ENCODE measurements at regions not wholly inside any gene's neighbourhood (a gene's known extent, or its start where the extent isn't known, plus 50 kb on each side); places are given as distances from the start of the nearest gene placed in this dataset.

DNA sequence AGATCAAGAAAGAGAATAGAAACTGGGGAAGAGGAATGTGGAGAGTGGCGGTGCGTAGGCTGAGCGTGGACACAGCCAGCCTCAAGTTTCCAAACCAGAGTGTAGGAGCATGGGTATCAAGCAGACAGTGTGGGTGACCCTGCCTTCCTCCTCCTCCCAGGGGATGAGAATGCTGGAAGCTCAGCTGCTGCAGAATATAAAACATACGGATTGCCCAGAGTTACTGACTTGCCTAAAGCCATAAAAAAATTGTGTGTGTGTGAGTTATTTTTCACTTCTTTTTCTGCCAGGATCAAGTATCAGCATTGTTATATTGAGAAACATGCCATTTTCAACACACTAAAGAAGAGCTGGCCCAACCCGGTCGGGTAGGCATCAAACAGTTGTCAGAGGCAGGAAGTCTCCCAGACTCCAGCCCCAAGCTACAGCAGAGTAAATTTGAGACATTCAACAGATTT is 333.3 kb upstream of the ACVR2A start:
- DNase-seq (ENCODE audit: low spot score), result no peak
- peaks cover 21% of the 10 kb centered on the region for H3K4me1 Mint-ChIP-seq (ENCODE audit: low read depth)
- H3K27ac Mint-ChIP-seq (ENCODE audit: unreplicated experiment), result peak overlapping the region; percentile 84
- H3K36me3 Mint-ChIP-seq (ENCODE audit: low read depth), result peaks cover under 1% of the 10 kb centered on the region
- no peaks in the 10 kb centered on the region for H3K9me3 Mint-ChIP-seq (ENCODE audit: low read depth)
- TF ChIP-seq, protein P1, sequence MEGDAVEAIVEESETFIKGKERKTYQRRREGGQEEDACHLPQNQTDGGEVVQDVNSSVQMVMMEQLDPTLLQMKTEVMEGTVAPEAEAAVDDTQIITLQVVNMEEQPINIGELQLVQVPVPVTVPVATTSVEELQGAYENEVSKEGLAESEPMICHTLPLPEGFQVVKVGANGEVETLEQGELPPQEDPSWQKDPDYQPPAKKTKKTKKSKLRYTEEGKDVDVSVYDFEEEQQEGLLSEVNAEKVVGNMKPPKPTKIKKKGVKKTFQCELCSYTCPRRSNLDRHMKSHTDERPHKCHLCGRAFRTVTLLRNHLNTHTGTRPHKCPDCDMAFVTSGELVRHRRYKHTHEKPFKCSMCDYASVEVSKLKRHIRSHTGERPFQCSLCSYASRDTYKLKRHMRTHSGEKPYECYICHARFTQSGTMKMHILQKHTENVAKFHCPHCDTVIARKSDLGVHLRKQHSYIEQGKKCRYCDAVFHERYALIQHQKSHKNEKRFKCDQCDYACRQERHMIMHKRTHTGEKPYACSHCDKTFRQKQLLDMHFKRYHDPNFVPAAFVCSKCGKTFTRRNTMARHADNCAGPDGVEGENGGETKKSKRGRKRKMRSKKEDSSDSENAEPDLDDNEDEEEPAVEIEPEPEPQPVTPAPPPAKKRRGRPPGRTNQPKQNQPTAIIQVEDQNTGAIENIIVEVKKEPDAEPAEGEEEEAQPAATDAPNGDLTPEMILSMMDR (IDR thresholded peaks at IDR 0.05), result no peak
- peak overlapping the region; percentile 57 for H3K4me3 Mint-ChIP-seq (ENCODE audit: unreplicated experiment)
- no peaks in the 10 kb centered on the region for H3K27me3 Mint-ChIP-seq (ENCODE audit: low read depth)

DNA sequence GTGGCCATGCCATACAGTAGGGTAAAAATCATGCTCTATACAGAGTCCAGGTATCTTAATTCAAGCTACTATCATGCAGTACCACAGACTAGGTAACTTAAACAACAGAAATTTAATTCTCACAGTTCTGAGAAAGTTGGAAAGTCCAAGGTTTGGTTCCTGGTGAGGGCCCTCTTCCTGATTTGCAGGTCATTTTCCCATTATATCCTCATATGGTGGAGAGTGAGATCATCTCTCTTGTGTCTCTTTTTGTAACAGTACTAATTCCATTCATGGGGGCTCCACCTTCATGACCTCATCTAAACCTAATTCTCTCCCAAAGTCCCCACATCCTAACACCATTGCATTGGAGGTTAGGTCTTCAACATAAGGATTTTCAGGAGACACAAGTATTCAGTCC is 335.0 kb upstream of the ACVR2A start:
- Mint-ChIP-seq H3K9me3 (ENCODE audit: low read depth) (no peaks in the 10 kb centered on the region), H3K4me1 (ENCODE audit: low read depth) (peaks cover 21% of the 10 kb centered on the region), H3K36me3 (ENCODE audit: low read depth) (no peaks in the 10 kb centered on the region), H3K27me3 (ENCODE audit: low read depth) (no peaks in the 10 kb centered on the region), H3K27ac (ENCODE audit: unreplicated experiment) (no peak overlapping the region), H3K4me3 (ENCODE audit: unreplicated experiment) (no peak overlapping the region)
- DNase-seq (ENCODE audit: low spot score), result no peak
- TF ChIP-seq, protein P1 (IDR thresholded peaks at IDR 0.05), result no peak

DNA sequence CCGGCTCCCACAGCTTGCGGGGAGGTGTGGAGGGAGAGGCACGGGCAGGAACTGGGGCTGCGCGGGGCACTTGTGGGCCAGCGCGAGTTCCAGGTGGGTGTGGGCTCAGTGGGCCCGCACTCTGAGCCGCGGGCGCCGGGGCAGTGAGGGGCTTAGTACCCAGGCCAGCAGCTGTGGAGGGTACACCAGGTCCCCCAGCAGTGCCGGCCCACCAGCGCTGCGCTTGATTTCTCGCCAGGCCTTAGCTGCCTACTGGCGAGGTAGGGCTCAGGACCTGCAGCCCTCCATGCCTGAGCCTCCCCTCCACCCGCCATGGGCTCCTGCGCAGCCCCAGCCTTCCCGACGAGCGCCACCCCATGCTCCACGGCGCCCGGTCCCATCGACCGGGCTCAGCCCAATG is 337.9 kb upstream of the ACVR2A start:
- TF ChIP-seq, protein P1 (IDR thresholded peaks at IDR 0.05), result no peak
- Mint-ChIP-seq H3K4me1 (ENCODE audit: low read depth) (peaks cover 12% of the 10 kb centered on the region), H3K27me3 (ENCODE audit: low read depth) (no peaks in the 10 kb centered on the region), H3K27ac (ENCODE audit: unreplicated experiment) (no peak overlapping the region), H3K9me3 (ENCODE audit: low read depth) (no peaks in the 10 kb centered on the region), H3K36me3 (ENCODE audit: low read depth) (no peaks in the 10 kb centered on the region), H3K4me3 (ENCODE audit: unreplicated experiment) (no peak overlapping the region)
- DNase-seq (ENCODE audit: low spot score), result no peak

DNA sequence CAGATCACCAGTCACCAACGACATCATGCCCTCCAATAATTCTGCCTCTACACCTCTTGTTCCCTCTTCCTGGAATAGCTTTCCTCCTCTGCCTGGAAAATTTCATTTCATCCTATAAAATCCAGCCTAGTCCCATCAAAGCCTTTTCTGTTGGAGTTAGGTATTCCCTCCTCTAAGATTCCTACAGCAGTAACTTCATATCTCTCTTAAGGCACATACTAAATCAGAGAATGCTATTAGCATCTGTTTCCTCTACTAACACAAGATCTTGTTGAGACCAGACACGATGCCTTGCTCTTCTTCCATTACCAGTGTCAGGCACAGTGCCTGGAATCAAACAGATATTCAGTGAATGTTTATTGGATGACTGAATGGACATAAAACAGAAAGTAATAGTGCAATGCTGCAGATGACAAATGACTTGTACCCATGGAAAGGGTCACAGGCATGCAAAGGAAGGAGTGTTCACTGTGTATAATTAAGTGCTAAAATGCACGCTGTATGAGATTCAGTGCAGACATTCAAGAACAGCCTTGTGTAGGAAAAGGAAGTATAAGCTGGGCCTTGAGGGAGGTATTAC is 342.0 kb upstream of the ACVR2A start:
- H3K9me3 Mint-ChIP-seq (ENCODE audit: low read depth), result no peaks in the 10 kb centered on the region
- no peaks in the 10 kb centered on the region for H3K4me1 Mint-ChIP-seq (ENCODE audit: low read depth)
- no peak for DNase-seq (ENCODE audit: low spot score)
- TF ChIP-seq, protein P1 (IDR thresholded peaks at IDR 0.05), result no peak
- no peaks in the 10 kb centered on the region for H3K36me3 Mint-ChIP-seq (ENCODE audit: low read depth)
- H3K27ac Mint-ChIP-seq (ENCODE audit: unreplicated experiment), result no peak overlapping the region
- no peak overlapping the region for H3K4me3 Mint-ChIP-seq (ENCODE audit: unreplicated experiment)
- no peaks in the 10 kb centered on the region for H3K27me3 Mint-ChIP-seq (ENCODE audit: low read depth)

DNA sequence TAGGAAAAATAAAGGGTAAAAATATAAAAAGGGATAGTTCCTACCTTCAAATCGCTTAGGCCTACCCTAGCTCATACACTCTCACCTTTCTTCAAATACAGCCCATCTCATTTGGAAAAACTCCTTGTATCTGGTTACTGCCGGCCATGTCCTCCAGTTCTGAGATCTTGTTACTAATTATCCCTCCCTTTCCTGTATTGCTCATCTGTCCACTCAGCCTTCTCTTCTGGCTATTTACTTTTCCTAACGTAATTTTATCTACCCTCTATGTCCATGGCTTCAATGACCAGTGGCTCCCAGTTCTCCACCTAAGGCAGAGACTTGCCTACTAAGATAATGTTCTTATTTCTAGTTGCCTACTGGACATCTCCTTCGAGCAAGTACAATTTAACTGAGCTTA is 342.9 kb upstream of the ACVR2A start:
- Mint-ChIP-seq H3K4me3 (ENCODE audit: unreplicated experiment) (no peak overlapping the region), H3K27ac (ENCODE audit: unreplicated experiment) (no peak overlapping the region), H3K27me3 (ENCODE audit: low read depth) (no peaks in the 10 kb centered on the region), H3K9me3 (ENCODE audit: low read depth) (no peaks in the 10 kb centered on the region), H3K36me3 (ENCODE audit: low read depth) (no peaks in the 10 kb centered on the region), H3K4me1 (ENCODE audit: low read depth) (no peaks in the 10 kb centered on the region)
- no peak for DNase-seq (ENCODE audit: low spot score)
- TF ChIP-seq, protein P1 (IDR thresholded peaks at IDR 0.05), result no peak
